PC-3 (cell line): ENCODE measurements at regions not wholly inside any gene's neighbourhood (a gene's known extent, or its start where the extent isn't known, plus 50 kb on each side); places are given as distances from the start of the nearest gene placed in this dataset.

Experiments
- ATAC-seq: fragments of 200-7000 bp; cut with Tn5 transposase; 2 replicates; pipeline ENCODE4 v1.9.1; 2020; ENCODE audit warnings: mild to moderate bottlenecking, moderate library complexity
- BruUV-seq: library from RNA; stranded (reverse); fragments of 400-500 nt; replicated peaks from 2 replicates; lab custom pipeline; 2021; lab: Mats Ljungman, UMichigan
- CTCF ChIA-PET: fragments of 300-600 bp; sonication (Branson Sonifier 250); formaldehyde crosslinking; loops from one replicate; lab custom pipeline; 2022; ENCODE audit warnings: antibody characterized with exemption; lab: Charles Lee
- POLR2A ChIA-PET: fragments of 300-600 bp; sonication (Branson Sonifier 250); formaldehyde crosslinking; loops from one replicate; lab custom pipeline; 2022; ENCODE audit warnings: antibody characterized with exemption; ENCODE audit not compliant: unreplicated experiment; lab: Charles Lee
- DNase-seq: peaks from one replicate; pipeline ENCODE4 v3.0.0-alpha.2; 2015
- H2AFZ ChIP-seq: fragments of 300-600 bp; sonication (generic); 2 replicates; pipeline ENCODE4 v1.6.0; 2016; ENCODE audit warnings: antibody characterized with exemption, low read length
- H3F3A ChIP-seq: fragments of 300-600 bp; sonication (generic); one replicate; pipeline ENCODE4 v1.6.0; 2017; ENCODE audit warnings: antibody characterized with exemption, low read length, control low read depth, mild to moderate bottlenecking; ENCODE audit not compliant: unreplicated experiment
- H3K27ac ChIP-seq: fragments of 300-600 bp; sonication (generic); 2 replicates; pipeline ENCODE4 v1.5.1; 2016; ENCODE audit warnings: mild to moderate bottlenecking, low read length
- H3K27me3 ChIP-seq: fragments of 300-600 bp; sonication (generic); 2 replicates; pipeline ENCODE4 v1.6.1; 2016; ENCODE audit warnings: low read length, mixed read lengths
- H3K36me3 ChIP-seq: fragments of 300-600 bp; sonication (generic); 2 replicates; pipeline ENCODE4 v1.6.1; 2016; ENCODE audit warnings: low read depth, mixed run types, low read length, mixed read lengths
- H3K4me1 ChIP-seq: fragments of 300-600 bp; sonication (generic); 2 replicates; pipeline ENCODE4 v1.5.1; 2016; ENCODE audit warnings: low read length; ENCODE audit not compliant: insufficient read depth
- H3K4me2 ChIP-seq: fragments of 300-600 bp; sonication (generic); 2 replicates; pipeline ENCODE4 v1.6.0; 2016; ENCODE audit warnings: low read length
- H3K4me3 ChIP-seq: fragments of 300-600 bp; sonication (generic); 2 replicates; pipeline ENCODE4 v1.5.1; 2016; ENCODE audit warnings: mild to moderate bottlenecking, low read length, mixed read lengths
- H3K79me2 ChIP-seq: fragments of 300-600 bp; sonication (generic); 2 replicates; pipeline ENCODE4 v1.6.1; 2017; ENCODE audit warnings: low read length, mixed read lengths
- H3K9ac ChIP-seq: fragments of 300-600 bp; sonication (generic); 2 replicates; pipeline ENCODE4 v1.6.0; 2016; ENCODE audit warnings: mild to moderate bottlenecking, low read length
- H3K9me2 ChIP-seq: fragments of 300-600 bp; sonication (generic); replicated peaks from 2 replicates; pipeline ENCODE4 v1.6.1; 2016; ENCODE audit warnings: mixed run types, low read length, mixed read lengths
- H3K9me3 ChIP-seq: fragments of 300-600 bp; sonication (generic); 2 replicates; pipeline ENCODE4 v1.6.1; 2016; ENCODE audit warnings: low read length, mixed read lengths
- H4K20me1 ChIP-seq: fragments of 300-600 bp; sonication (generic); 2 replicates; pipeline ENCODE4 v1.6.1; 2016; ENCODE audit warnings: low read length, mixed read lengths
- EZH2 ChIP-seq: fragments of 300-600 bp; sonication (generic); IDR thresholded peaks from one replicate; pipeline ENCODE4 v1.6.1; 2017; ENCODE audit warnings: antibody characterized with exemption, mild to moderate bottlenecking, low read length; ENCODE audit not compliant: unreplicated experiment
- EZH2phosphoT487 ChIP-seq: fragments of 300-600 bp; sonication (generic); IDR thresholded peaks from 2 replicates; pipeline ENCODE4 v1.6.1; 2018; ENCODE audit warnings: mild to moderate bottlenecking, antibody characterized with exemption, low read length, borderline replicate concordance
- intact Hi-C: fragments of 100-400 bp; cut with micrococcal nuclease; formaldehyde crosslinking; loops from 2 replicates; pipeline ENCODE4 v1.9.0; 2023
- TF ChIP-seq, protein P1 (sequence below): fragments of 300-600 bp; sonication (generic); conservative IDR thresholded peaks from 2 replicates; pipeline ENCODE4 v1.5.1; 2017; ENCODE audit warnings: antibody characterized with exemption, low read depth, mild to moderate bottlenecking, low read length

- no peaks in the 10 kb centered on the region for H3K9me2 ChIP-seq
- H3K4me1 ChIP-seq: no peaks in the 10 kb centered on the region
- no peak for TF ChIP-seq EZH2
- TF ChIP-seq, protein P1, sequence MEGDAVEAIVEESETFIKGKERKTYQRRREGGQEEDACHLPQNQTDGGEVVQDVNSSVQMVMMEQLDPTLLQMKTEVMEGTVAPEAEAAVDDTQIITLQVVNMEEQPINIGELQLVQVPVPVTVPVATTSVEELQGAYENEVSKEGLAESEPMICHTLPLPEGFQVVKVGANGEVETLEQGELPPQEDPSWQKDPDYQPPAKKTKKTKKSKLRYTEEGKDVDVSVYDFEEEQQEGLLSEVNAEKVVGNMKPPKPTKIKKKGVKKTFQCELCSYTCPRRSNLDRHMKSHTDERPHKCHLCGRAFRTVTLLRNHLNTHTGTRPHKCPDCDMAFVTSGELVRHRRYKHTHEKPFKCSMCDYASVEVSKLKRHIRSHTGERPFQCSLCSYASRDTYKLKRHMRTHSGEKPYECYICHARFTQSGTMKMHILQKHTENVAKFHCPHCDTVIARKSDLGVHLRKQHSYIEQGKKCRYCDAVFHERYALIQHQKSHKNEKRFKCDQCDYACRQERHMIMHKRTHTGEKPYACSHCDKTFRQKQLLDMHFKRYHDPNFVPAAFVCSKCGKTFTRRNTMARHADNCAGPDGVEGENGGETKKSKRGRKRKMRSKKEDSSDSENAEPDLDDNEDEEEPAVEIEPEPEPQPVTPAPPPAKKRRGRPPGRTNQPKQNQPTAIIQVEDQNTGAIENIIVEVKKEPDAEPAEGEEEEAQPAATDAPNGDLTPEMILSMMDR: no peak
- TF ChIP-seq EZH2phosphoT487: no peak
- peaks cover 79% of the 10 kb centered on the region for H3K27me3 ChIP-seq
- no peak overlapping the region for H3K9ac ChIP-seq
- ChIA-PET CTCF (no interaction called here), POLR2A (no interaction called here)
- intact Hi-C loops: no loop called here
- H2AFZ ChIP-seq: no peak overlapping the region
- H3K27ac ChIP-seq: no peak overlapping the region
- H3K4me2 ChIP-seq: no peak overlapping the region
- no peaks in the 10 kb centered on the region for H3K36me3 ChIP-seq
- H3F3A ChIP-seq: no peaks in the 10 kb centered on the region
- no peak overlapping the region for H3K4me3 ChIP-seq
- H3K9me3 ChIP-seq: no peaks in the 10 kb centered on the region
- no peaks in the 10 kb centered on the region for H4K20me1 ChIP-seq
- ATAC-seq: no peak
- H3K79me2 ChIP-seq: no peaks in the 10 kb centered on the region
- DNase-seq: no peak
- BruUV-seq: no TSS peak
Observed at GRCh38 chr2:765369-765768, 88.2 kb upstream of the TMEM18 start.

- ATAC-seq: no peak
- H3F3A ChIP-seq: no peaks in the 10 kb centered on the region
- CTCF ChIA-PET: no interaction called here
- no peak overlapping the region for H3K4me3 ChIP-seq
- H3K9ac ChIP-seq: no peak overlapping the region
- H3K79me2 ChIP-seq: no peaks in the 10 kb centered on the region
- DNase-seq: peak; percentile 52
- no peaks in the 10 kb centered on the region for H3K4me1 ChIP-seq
- H4K20me1 ChIP-seq: no peaks in the 10 kb centered on the region
- no TSS peak for BruUV-seq
- H2AFZ ChIP-seq: no peak overlapping the region
- no peaks in the 10 kb centered on the region for H3K9me2 ChIP-seq
- H3K4me2 ChIP-seq: no peak overlapping the region
- H3K27me3 ChIP-seq: peaks cover 91% of the 10 kb centered on the region
- no peaks in the 10 kb centered on the region for H3K36me3 ChIP-seq
- POLR2A ChIA-PET: no interaction called here
- H3K27ac ChIP-seq: no peak overlapping the region
- no peaks in the 10 kb centered on the region for H3K9me3 ChIP-seq
- intact Hi-C loops: no loop called here
- TF ChIP-seq EZH2 (no peak), EZH2phosphoT487 (no peak)
- TF ChIP-seq, protein P1: no peak
Observed at GRCh38 chr2:763766-764525, 86.7 kb upstream of the TMEM18 start.

DNA sequence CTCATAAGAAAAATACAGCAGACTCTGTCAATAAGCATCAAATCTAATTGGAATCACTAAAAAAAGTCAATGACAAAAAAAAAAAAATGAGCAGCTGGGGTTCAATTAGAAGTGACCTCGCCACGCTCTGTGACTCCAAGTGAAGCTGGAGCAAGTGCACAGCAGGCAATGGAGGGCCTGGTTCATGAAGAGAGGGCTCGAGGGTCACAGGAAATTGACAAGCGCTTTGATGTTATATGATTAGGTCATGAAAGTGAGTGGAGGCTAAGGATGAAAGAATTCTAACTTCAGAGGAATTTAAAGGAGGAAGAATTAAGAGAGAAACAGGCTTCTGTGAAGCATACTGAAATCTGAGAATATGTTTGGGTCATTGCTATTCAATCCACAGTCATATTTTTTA lies 85.4 kb upstream of the TMEM18 start:
- CTCF ChIA-PET: no interaction called here
- Histone ChIP-seq H3K79me2 (no peaks in the 10 kb centered on the region), H3K9me3 (no peaks in the 10 kb centered on the region), H3K27ac (no peak overlapping the region), H3K9ac (no peak overlapping the region), H3K4me1 (no peaks in the 10 kb centered on the region), H2AFZ (no peak overlapping the region), H3K27me3 (peaks cover 90% of the 10 kb centered on the region), H4K20me1 (no peaks in the 10 kb centered on the region), H3F3A (no peaks in the 10 kb centered on the region), H3K9me2 (no peaks in the 10 kb centered on the region), H3K4me3 (no peak overlapping the region), H3K4me2 (no peak overlapping the region), H3K36me3 (no peaks in the 10 kb centered on the region)
- BruUV-seq: no TSS peak
- DNase-seq: no peak
- TF ChIP-seq, protein P1: no peak
- TF ChIP-seq EZH2 (no peak), EZH2phosphoT487 (no peak)
- no peak for ATAC-seq
- POLR2A ChIA-PET: no interaction called here
- intact Hi-C loops: no loop called here
